ENCODE measurements at regions not wholly inside any gene's neighbourhood (a gene's known extent, or its start where the extent isn't known, plus 50 kb on each side); places are given as distances from the start of the nearest gene placed in this dataset.

- no peaks in the 10 kb centered on the region for H3K27me3 ChIP-seq
- no peaks in the 10 kb centered on the region for H3K36me3 ChIP-seq
- TF ChIP-seq CTCF (IDR thresholded peaks at IDR 0.05 in 4 of 5, conservative IDR thresholded peaks at IDR 0.05 in 1 of 5) (no peak), POLR2A (IDR thresholded peaks at IDR 0.05) (no peak)
- no peak overlapping the region for H3K4me3 ChIP-seq
- H3K27ac ChIP-seq, result no peak overlapping the region
- ATAC-seq (no peak), DNase-seq (no peak)
- in situ Hi-C loops (cut with MboI; ENCODE audit: low sequenced_read_pairs in 4 of 4), result no loop called here
- no peaks in the 10 kb centered on the region for H3K9me3 ChIP-seq
- no peaks in the 10 kb centered on the region for H3K4me1 ChIP-seq
- intact Hi-C loops (cut with DNase I; ENCODE audit: low total_unique reads), result no loop called here
These were observed 198.7 kb upstream of the ASCC3 start for GRCh38 chr6:101079696-101080270.

GRCh38 chr6:101080597-101080996 lies 199.5 kb upstream of the ASCC3 start:
- no peak for DNase-seq
- Histone ChIP-seq H3K27ac (no peak overlapping the region), H3K4me3 (no peak overlapping the region), H3K9me3 (no peaks in the 10 kb centered on the region), H3K27me3 (no peaks in the 10 kb centered on the region), H3K36me3 (no peaks in the 10 kb centered on the region), H3K4me1 (no peaks in the 10 kb centered on the region)
- no peak for ATAC-seq
- in situ Hi-C loops (cut with MboI; ENCODE audit: low sequenced_read_pairs in 4 of 4) (no loop called here), intact Hi-C loops (cut with DNase I; ENCODE audit: low total_unique reads) (no loop called here)
- no peak for TF ChIP-seq POLR2A (IDR thresholded peaks at IDR 0.05)
- TF ChIP-seq CTCF (IDR thresholded peaks at IDR 0.05 in 4 of 5, conservative IDR thresholded peaks at IDR 0.05 in 1 of 5), result no peak

- no peak overlapping the region for H3K27ac ChIP-seq
- no peak for ATAC-seq
- TF ChIP-seq CTCF (IDR thresholded peaks at IDR 0.05 in 4 of 5, conservative IDR thresholded peaks at IDR 0.05 in 1 of 5), result no peak
- TF ChIP-seq POLR2A (IDR thresholded peaks at IDR 0.05), result no peak
- no peaks in the 10 kb centered on the region for H3K36me3 ChIP-seq
- no peaks in the 10 kb centered on the region for H3K9me3 ChIP-seq
- no peaks in the 10 kb centered on the region for H3K27me3 ChIP-seq
- H3K4me3 ChIP-seq, result no peak overlapping the region
- DNase-seq, result no peak
- in situ Hi-C loops (cut with MboI; ENCODE audit: low sequenced_read_pairs in 4 of 4) (no loop called here), intact Hi-C loops (cut with DNase I; ENCODE audit: low total_unique reads) (no loop called here)
- no peaks in the 10 kb centered on the region for H3K4me1 ChIP-seq
These were observed 202.5 kb upstream of the ASCC3 start for GRCh38 chr6:101083533-101084175.

GRCh38 chr6:101085327-101085726 lies 204.2 kb upstream of the ASCC3 start:
- no peaks in the 10 kb centered on the region for H3K27me3 ChIP-seq
- H3K4me1 ChIP-seq, result no peaks in the 10 kb centered on the region
- no peaks in the 10 kb centered on the region for H3K36me3 ChIP-seq
- H3K9me3 ChIP-seq, result no peaks in the 10 kb centered on the region
- intact Hi-C loops (cut with DNase I; ENCODE audit: low total_unique reads), result no loop called here
- H3K4me3 ChIP-seq, result no peak overlapping the region
- in situ Hi-C loops (cut with MboI; ENCODE audit: low sequenced_read_pairs in 4 of 4), result no loop called here
- ATAC-seq, result no peak
- TF ChIP-seq CTCF (IDR thresholded peaks at IDR 0.05 in 4 of 5, conservative IDR thresholded peaks at IDR 0.05 in 1 of 5), result no peak
- no peak for TF ChIP-seq POLR2A (IDR thresholded peaks at IDR 0.05)
- no peak for DNase-seq
- H3K27ac ChIP-seq, result no peak overlapping the region

GRCh38 chr6:101086473-101086872 lies 205.3 kb upstream of the ASCC3 start:
- Histone ChIP-seq H3K27ac (no peak overlapping the region), H3K4me3 (no peak overlapping the region), H3K36me3 (no peaks in the 10 kb centered on the region), H3K4me1 (no peaks in the 10 kb centered on the region), H3K27me3 (no peaks in the 10 kb centered on the region), H3K9me3 (no peaks in the 10 kb centered on the region)
- in situ Hi-C loops (cut with MboI; ENCODE audit: low sequenced_read_pairs in 4 of 4) (no loop called here), intact Hi-C loops (cut with DNase I; ENCODE audit: low total_unique reads) (no loop called here)
- no peak for TF ChIP-seq POLR2A (IDR thresholded peaks at IDR 0.05)
- no peak for TF ChIP-seq CTCF (IDR thresholded peaks at IDR 0.05 in 4 of 5, conservative IDR thresholded peaks at IDR 0.05 in 1 of 5)
- no peak for DNase-seq
- ATAC-seq, result no peak

Data from gastrocnemius medialis (tissue), 4 donors.